Panc1 (cell line): ENCODE measurements at regions not wholly inside any gene's neighbourhood (a gene's known extent, or its start where the extent isn't known, plus 50 kb on each side); places are given as distances from the start of the nearest gene placed in this dataset.
"Not testable (repeated sequence)": the region's sequence is repeated elsewhere in the genome, so short reads cannot be mapped to it uniquely, and the experiment has no call there.

Source experiments
- ATAC-seq: fragments of 200-7000 bp; cut with Tn5 transposase; 2 replicates; pipeline ENCODE4 v1.9.1; 2020; ENCODE audit warnings: mild to moderate bottlenecking, moderate library complexity
- BruUV-seq: library from RNA; stranded (reverse); fragments of 400-500 nt; replicated peaks from 2 replicates; lab custom pipeline; 2021; lab: Mats Ljungman, UMichigan
- CTCF ChIA-PET: fragments of 300-600 bp; sonication (Branson Sonifier 250); formaldehyde crosslinking; loops from one replicate; lab custom pipeline; 2022; ENCODE audit warnings: antibody characterized with exemption; lab: Charles Lee
- POLR2A ChIA-PET: fragments of 300-600 bp; sonication (Branson Sonifier 250); formaldehyde crosslinking; loops from one replicate; lab custom pipeline; 2022; ENCODE audit warnings: antibody characterized with exemption; lab: Charles Lee
- DNase-seq: peaks from one replicate; pipeline ENCODE4 v3.0.0-alpha.2; 2010; ENCODE audit warnings: low read depth, low spot score
- H3K27ac ChIP-seq: 2 replicates; pipeline ENCODE4 v1.5.1; 2011; ENCODE audit warnings: mild to moderate bottlenecking, low read length, inconsistent platforms
- H3K27me3 ChIP-seq: fragments of 200-500 bp; sonication (Bioruptor generic); 2 replicates; pipeline ENCODE4 v1.6.0; 2014; ENCODE audit warnings: low read length, inconsistent platforms; ENCODE audit not compliant: control insufficient read depth, insufficient read depth
- H3K36me3 ChIP-seq: fragments of 200-500 bp; sonication (Bioruptor generic); 2 replicates; pipeline ENCODE4 v1.5.1; 2014; ENCODE audit warnings: inconsistent platforms, mild to moderate bottlenecking, low read length, moderate library complexity; ENCODE audit not compliant: control insufficient read depth, insufficient read depth
- H3K4me1 ChIP-seq: 2 replicates; pipeline ENCODE4 v1.5.1; 2011; ENCODE audit warnings: inconsistent platforms, mild to moderate bottlenecking, low read length, moderate library complexity; ENCODE audit not compliant: control insufficient read depth, insufficient read depth
- H3K4me3 ChIP-seq, 2 experiments: 2 replicates each; pipeline ENCODE4 v1.5.1; 2011 to 2012; ENCODE audit warnings: low read depth in 2 of 2, low read length in 2 of 2, mild to moderate bottlenecking in 2 of 2, inconsistent platforms in 1 of 2, moderate library complexity in 1 of 2
- H3K9me3 ChIP-seq: fragments of 200-500 bp; sonication (Bioruptor generic); 2 replicates; pipeline ENCODE4 v1.5.1; 2014; ENCODE audit warnings: low read depth, mild to moderate bottlenecking, inconsistent platforms, low read length, moderate library complexity; ENCODE audit not compliant: control insufficient read depth, insufficient read depth
- POLR2AphosphoS5 ChIP-seq: IDR thresholded peaks from 2 replicates; pipeline ENCODE4 v1.6.1; 2012; ENCODE audit warnings: mild to moderate bottlenecking, low read depth, low read length, moderate library complexity
- SIN3A ChIP-seq: IDR thresholded peaks from 2 replicates; pipeline ENCODE4 v1.6.1; 2012; ENCODE audit warnings: low read depth, mild to moderate bottlenecking, low read length, moderate library complexity, borderline replicate concordance; ENCODE audit not compliant: insufficient read depth
- TCF7L2 ChIP-seq: IDR thresholded peaks from 2 replicates; pipeline ENCODE4 v1.6.1; 2011; ENCODE audit warnings: mild to moderate bottlenecking, low read depth, low read length, inconsistent platforms
- in situ Hi-C: cut with HindIII; loops from 2 replicates; pipeline ENCODE4 v1.10.0; 2016; ENCODE audit warnings: low sequenced_read_pairs, low pct_unique_long_range_greater_than_20kb
- intact Hi-C: fragments of 100-400 bp; cut with micrococcal nuclease; formaldehyde crosslinking; loops from one replicate; pipeline ENCODE4 v1.10.0; 2022; ENCODE audit not compliant: unreplicated experiment
- TF ChIP-seq, protein P1 (sequence below), 2 experiments: IDR thresholded peaks; 2 replicates each; pipeline ENCODE4 v1.6.1; 2011 to 2012; ENCODE audit warnings: low read depth in 2 of 2, control low read depth in 1 of 2, low read length in 1 of 2, mild to moderate bottlenecking in 1 of 2, moderate library complexity in 1 of 2; ENCODE audit not compliant: insufficient read depth in 1 of 2
- TF ChIP-seq, protein P2 (sequence below): fragments of 450-650 bp; IDR thresholded peaks from 2 replicates; pipeline ENCODE4 v1.5.1; 2017; ENCODE audit warnings: mild to moderate bottlenecking

DNA sequence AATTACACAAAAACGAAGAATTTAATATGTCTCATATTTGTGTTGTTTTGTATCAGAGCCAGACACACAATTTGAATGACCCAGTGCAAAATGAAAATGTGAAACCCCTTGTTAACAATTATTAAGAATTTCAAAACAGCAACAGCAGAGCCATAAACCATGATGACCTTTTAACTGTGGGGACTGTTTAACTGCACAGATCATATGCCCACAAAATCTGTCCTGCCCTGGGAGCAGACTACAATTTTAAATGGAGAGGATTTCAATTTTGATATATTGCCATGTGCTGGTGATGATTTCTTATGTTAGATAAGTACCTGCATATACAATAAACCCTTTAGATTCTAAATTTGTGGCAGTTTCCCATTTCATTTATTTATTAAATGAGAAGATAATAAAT is 455.5 kb upstream of the MGAT4C start:
- POLR2A ChIA-PET = no interaction called here
- Histone ChIP-seq H3K27ac (no peak overlapping the region), H3K4me1 (no peaks in the 10 kb centered on the region), H3K36me3 (no peaks in the 10 kb centered on the region), H3K9me3 (peaks cover 8% of the 10 kb centered on the region; the same call in 1 of the 2 replicates), H3K27me3 (no peaks in the 10 kb centered on the region), H3K4me3 (no peak overlapping the region)
- no TSS peak for BruUV-seq
- no peak for TF ChIP-seq POLR2AphosphoS5
- TF ChIP-seq, protein P1, sequence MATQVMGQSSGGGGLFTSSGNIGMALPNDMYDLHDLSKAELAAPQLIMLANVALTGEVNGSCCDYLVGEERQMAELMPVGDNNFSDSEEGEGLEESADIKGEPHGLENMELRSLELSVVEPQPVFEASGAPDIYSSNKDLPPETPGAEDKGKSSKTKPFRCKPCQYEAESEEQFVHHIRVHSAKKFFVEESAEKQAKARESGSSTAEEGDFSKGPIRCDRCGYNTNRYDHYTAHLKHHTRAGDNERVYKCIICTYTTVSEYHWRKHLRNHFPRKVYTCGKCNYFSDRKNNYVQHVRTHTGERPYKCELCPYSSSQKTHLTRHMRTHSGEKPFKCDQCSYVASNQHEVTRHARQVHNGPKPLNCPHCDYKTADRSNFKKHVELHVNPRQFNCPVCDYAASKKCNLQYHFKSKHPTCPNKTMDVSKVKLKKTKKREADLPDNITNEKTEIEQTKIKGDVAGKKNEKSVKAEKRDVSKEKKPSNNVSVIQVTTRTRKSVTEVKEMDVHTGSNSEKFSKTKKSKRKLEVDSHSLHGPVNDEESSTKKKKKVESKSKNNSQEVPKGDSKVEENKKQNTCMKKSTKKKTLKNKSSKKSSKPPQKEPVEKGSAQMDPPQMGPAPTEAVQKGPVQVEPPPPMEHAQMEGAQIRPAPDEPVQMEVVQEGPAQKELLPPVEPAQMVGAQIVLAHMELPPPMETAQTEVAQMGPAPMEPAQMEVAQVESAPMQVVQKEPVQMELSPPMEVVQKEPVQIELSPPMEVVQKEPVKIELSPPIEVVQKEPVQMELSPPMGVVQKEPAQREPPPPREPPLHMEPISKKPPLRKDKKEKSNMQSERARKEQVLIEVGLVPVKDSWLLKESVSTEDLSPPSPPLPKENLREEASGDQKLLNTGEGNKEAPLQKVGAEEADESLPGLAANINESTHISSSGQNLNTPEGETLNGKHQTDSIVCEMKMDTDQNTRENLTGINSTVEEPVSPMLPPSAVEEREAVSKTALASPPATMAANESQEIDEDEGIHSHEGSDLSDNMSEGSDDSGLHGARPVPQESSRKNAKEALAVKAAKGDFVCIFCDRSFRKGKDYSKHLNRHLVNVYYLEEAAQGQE (IDR thresholded peaks at IDR 0.05; ENCODE audit: insufficient read depth in 1 of 2, low read depth in 2 of 2, low read length in 1 of 2) = no peak
- TF ChIP-seq, protein P2, sequence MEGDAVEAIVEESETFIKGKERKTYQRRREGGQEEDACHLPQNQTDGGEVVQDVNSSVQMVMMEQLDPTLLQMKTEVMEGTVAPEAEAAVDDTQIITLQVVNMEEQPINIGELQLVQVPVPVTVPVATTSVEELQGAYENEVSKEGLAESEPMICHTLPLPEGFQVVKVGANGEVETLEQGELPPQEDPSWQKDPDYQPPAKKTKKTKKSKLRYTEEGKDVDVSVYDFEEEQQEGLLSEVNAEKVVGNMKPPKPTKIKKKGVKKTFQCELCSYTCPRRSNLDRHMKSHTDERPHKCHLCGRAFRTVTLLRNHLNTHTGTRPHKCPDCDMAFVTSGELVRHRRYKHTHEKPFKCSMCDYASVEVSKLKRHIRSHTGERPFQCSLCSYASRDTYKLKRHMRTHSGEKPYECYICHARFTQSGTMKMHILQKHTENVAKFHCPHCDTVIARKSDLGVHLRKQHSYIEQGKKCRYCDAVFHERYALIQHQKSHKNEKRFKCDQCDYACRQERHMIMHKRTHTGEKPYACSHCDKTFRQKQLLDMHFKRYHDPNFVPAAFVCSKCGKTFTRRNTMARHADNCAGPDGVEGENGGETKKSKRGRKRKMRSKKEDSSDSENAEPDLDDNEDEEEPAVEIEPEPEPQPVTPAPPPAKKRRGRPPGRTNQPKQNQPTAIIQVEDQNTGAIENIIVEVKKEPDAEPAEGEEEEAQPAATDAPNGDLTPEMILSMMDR = no peak
- TF ChIP-seq TCF7L2 = no peak
- no peak for TF ChIP-seq SIN3A
- in situ Hi-C loops (no loop called here), intact Hi-C loops (no loop called here)
- CTCF ChIA-PET = no interaction called here
- ATAC-seq = no peak
- no peak for DNase-seq

DNA sequence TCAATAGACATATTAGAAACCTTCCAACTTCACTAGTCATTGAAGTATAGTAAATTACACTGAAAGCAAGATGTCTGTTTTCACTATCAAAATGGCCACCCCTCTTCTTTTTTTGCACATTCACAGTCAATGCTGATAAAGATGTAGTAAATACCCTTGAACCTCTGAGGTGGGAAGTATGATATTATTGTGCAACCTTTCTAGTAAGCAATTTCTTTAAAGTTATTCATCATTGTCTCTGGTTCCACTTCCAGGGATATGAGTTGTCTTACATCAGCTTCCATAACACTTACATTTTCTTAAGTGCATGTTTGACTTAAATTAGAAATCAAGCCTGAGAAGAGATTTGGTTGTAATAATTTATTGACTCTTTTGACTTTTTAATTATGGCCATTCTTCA is 453.9 kb upstream of the MGAT4C start:
- in situ Hi-C loops = no loop called here
- ATAC-seq (no peak), DNase-seq (no peak)
- peaks cover 8% of the 10 kb centered on the region; the same call in 1 of the 2 replicates for H3K9me3 ChIP-seq
- intact Hi-C loops = no loop called here
- H3K36me3 ChIP-seq = no peaks in the 10 kb centered on the region
- no peak overlapping the region for H3K27ac ChIP-seq
- TF ChIP-seq, protein P2 = no peak
- TF ChIP-seq POLR2AphosphoS5 = no peak
- no peak for TF ChIP-seq SIN3A
- TF ChIP-seq TCF7L2 = no peak
- TF ChIP-seq, protein P1 (IDR thresholded peaks at IDR 0.05; ENCODE audit: insufficient read depth in 1 of 2, low read depth in 2 of 2, low read length in 1 of 2) = no peak
- ChIA-PET CTCF (no interaction called here), POLR2A (no interaction called here)
- no peaks in the 10 kb centered on the region for H3K4me1 ChIP-seq
- BruUV-seq = no TSS peak
- no peak overlapping the region for H3K4me3 ChIP-seq
- no peaks in the 10 kb centered on the region for H3K27me3 ChIP-seq

DNA sequence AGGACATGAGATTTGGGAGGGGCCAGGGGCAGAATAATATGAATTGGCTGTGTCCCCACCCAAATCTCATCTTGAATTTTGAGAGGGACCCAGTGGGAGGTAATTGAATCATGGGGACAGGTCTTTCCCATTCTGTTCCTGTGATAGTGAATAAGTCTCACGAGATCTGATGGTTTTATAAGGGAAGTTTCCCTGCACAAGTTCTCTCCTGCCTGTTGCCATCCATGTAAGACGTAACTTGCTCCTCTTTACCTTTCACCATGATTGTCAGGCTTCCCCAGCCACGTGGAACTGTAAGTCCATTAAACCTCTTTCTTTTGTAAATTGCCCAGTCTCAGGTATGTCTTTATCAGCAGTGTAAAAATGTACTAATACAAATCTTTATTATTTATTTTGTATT is 452.8 kb upstream of the MGAT4C start:
- H3K27me3 ChIP-seq, BruUV-seq, POLR2A ChIA-PET, H3K4me1 ChIP-seq, H3K4me3 ChIP-seq, intact Hi-C loops, CTCF ChIA-PET, H3K9me3 ChIP-seq, ATAC-seq, in situ Hi-C loops, H3K36me3 ChIP-seq, DNase-seq, H3K27ac ChIP-seq: not testable (repeated sequence)
